ENCODE measurements at regions not wholly inside any gene's neighbourhood (a gene's known extent, or its start where the extent isn't known, plus 50 kb on each side); places are given as distances from the start of the nearest gene placed in this dataset.

- no peak overlapping the region for H3K4me3 ChIP-seq (ENCODE audit: low read depth, low read length)
- no peak for DNase-seq (ENCODE audit: low read depth)
- TF ChIP-seq, protein P1, sequence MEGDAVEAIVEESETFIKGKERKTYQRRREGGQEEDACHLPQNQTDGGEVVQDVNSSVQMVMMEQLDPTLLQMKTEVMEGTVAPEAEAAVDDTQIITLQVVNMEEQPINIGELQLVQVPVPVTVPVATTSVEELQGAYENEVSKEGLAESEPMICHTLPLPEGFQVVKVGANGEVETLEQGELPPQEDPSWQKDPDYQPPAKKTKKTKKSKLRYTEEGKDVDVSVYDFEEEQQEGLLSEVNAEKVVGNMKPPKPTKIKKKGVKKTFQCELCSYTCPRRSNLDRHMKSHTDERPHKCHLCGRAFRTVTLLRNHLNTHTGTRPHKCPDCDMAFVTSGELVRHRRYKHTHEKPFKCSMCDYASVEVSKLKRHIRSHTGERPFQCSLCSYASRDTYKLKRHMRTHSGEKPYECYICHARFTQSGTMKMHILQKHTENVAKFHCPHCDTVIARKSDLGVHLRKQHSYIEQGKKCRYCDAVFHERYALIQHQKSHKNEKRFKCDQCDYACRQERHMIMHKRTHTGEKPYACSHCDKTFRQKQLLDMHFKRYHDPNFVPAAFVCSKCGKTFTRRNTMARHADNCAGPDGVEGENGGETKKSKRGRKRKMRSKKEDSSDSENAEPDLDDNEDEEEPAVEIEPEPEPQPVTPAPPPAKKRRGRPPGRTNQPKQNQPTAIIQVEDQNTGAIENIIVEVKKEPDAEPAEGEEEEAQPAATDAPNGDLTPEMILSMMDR (IDR thresholded peaks at IDR 0.05; ENCODE audit: control insufficient read depth, extremely low read depth, insufficient read depth) = no peak
Measured at GRCh38 chr2:144865670-144866069, 345.8 kb upstream of the ZEB2 start.

DNA sequence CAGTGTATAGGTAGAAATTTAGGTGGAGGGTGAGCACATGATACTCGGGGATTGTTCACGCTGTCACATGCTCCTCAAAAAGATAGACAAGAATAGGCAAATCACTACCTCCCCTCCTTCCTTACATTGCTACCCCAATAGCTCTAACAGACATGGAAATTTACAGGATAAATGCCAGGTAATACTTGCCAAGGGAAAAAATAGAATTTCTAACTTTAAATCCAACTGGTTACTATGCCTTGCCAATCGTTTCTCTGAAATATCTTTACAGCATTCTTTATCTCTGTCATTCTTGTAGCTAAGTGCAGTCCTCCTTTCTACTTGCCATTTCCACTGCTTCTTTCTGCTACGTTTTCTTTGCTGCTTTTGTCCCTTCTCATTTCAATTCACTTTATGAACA is 339.8 kb upstream of the ZEB2 start:
- no peak for DNase-seq (ENCODE audit: low read depth)
- TF ChIP-seq, protein P1 (IDR thresholded peaks at IDR 0.05; ENCODE audit: control insufficient read depth, extremely low read depth, insufficient read depth) = no peak
- H3K4me3 ChIP-seq (ENCODE audit: low read depth, low read length) = no peak overlapping the region

GRCh38 chr2:144858211-144858610 is 338.3 kb upstream of the ZEB2 start:
- H3K4me3 ChIP-seq (ENCODE audit: low read depth, low read length) = no peak overlapping the region
- TF ChIP-seq, protein P1 (IDR thresholded peaks at IDR 0.05; ENCODE audit: control insufficient read depth, extremely low read depth, insufficient read depth) = no peak
- DNase-seq (ENCODE audit: low read depth) = no peak

- TF ChIP-seq, protein P1 (IDR thresholded peaks at IDR 0.05; ENCODE audit: control insufficient read depth, extremely low read depth, insufficient read depth) = no peak
- no peak for DNase-seq (ENCODE audit: low read depth)
- no peak overlapping the region for H3K4me3 ChIP-seq (ENCODE audit: low read depth, low read length)
Measured at GRCh38 chr2:144854596-144854995, 334.7 kb upstream of the ZEB2 start.

GRCh38 chr2:144849612-144850011 is 329.7 kb upstream of the ZEB2 start:
- no peak for DNase-seq (ENCODE audit: low read depth)
- TF ChIP-seq, protein P1 (IDR thresholded peaks at IDR 0.05; ENCODE audit: control insufficient read depth, extremely low read depth, insufficient read depth) = no peak

GRCh38 chr2:144848423-144848822 is 328.5 kb upstream of the ZEB2 start:
- no peak overlapping the region for H3K4me3 ChIP-seq (ENCODE audit: low read depth, low read length)
- no peak for DNase-seq (ENCODE audit: low read depth)
- TF ChIP-seq, protein P1 (IDR thresholded peaks at IDR 0.05; ENCODE audit: control insufficient read depth, extremely low read depth, insufficient read depth) = no peak

More at GRCh38 chr2:144849612-144850011, 329.7 kb upstream of the ZEB2 start:
- H3K4me3 ChIP-seq (ENCODE audit: low read depth, low read length) = no peak overlapping the region

GRCh38 chr2:144847347-144848080 is 327.6 kb upstream of the ZEB2 start:
- TF ChIP-seq, protein P1 (IDR thresholded peaks at IDR 0.05; ENCODE audit: control insufficient read depth, extremely low read depth, insufficient read depth) = no peak
- no peak for DNase-seq (ENCODE audit: low read depth)
- no peak overlapping the region for H3K4me3 ChIP-seq (ENCODE audit: low read depth, low read length)
